ENCODE measurements at regions not wholly inside any gene's neighbourhood (a gene's known extent, or its start where the extent isn't known, plus 50 kb on each side); places are given as distances from the start of the nearest gene placed in this dataset.

GRCh38 chr7:110373859-110374258 is 717.1 kb upstream of the LRRN3 start:
- no peaks in the 10 kb centered on the region for H3K36me3 ChIP-seq (ENCODE audit: control insufficient read depth, insufficient read depth, low read length)
- no peaks in the 10 kb centered on the region for H4K20me1 ChIP-seq (ENCODE audit: control insufficient read depth, extremely low read depth, insufficient read depth, low read length)
- DNase-seq (ENCODE audit: low read depth in 2 of 2) = peak in 1 of 2 donors; percentile 12
- no peak overlapping the region for H3K9ac ChIP-seq (ENCODE audit: insufficient read depth, low read length)
- H3K27me3 ChIP-seq (ENCODE audit: control insufficient read depth, insufficient read depth, low read length) = no peaks in the 10 kb centered on the region
- TF ChIP-seq, protein P1, sequence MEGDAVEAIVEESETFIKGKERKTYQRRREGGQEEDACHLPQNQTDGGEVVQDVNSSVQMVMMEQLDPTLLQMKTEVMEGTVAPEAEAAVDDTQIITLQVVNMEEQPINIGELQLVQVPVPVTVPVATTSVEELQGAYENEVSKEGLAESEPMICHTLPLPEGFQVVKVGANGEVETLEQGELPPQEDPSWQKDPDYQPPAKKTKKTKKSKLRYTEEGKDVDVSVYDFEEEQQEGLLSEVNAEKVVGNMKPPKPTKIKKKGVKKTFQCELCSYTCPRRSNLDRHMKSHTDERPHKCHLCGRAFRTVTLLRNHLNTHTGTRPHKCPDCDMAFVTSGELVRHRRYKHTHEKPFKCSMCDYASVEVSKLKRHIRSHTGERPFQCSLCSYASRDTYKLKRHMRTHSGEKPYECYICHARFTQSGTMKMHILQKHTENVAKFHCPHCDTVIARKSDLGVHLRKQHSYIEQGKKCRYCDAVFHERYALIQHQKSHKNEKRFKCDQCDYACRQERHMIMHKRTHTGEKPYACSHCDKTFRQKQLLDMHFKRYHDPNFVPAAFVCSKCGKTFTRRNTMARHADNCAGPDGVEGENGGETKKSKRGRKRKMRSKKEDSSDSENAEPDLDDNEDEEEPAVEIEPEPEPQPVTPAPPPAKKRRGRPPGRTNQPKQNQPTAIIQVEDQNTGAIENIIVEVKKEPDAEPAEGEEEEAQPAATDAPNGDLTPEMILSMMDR (conservative IDR thresholded peaks at IDR 0.05 in 1 of 2, IDR thresholded peaks at IDR 0.05 in 1 of 2; ENCODE audit: low read depth in 1 of 2, low read length in 2 of 2) = no peak
- no peak for TF ChIP-seq EZH2 (IDR thresholded peaks at IDR 0.05; ENCODE audit: low read length, missing control alignments)
- no peak overlapping the region for H2AFZ ChIP-seq (ENCODE audit: low read length)
- H3K4me3 ChIP-seq (replicated peaks in 1 of 4; ENCODE audit: control extremely low read depth in 1 of 4, insufficient read depth in 1 of 4, low read depth in 3 of 4, low read length in 4 of 4) = no peak overlapping the region
- no peaks in the 10 kb centered on the region for H3K9me3 ChIP-seq (ENCODE audit: control insufficient read depth, insufficient read depth, low read depth, low read length)
- H3K4me1 ChIP-seq (ENCODE audit: control insufficient read depth, extremely low read depth, insufficient read depth, low read length) = no peaks in the 10 kb centered on the region
- no peak overlapping the region for H3K27ac ChIP-seq (ENCODE audit: insufficient read depth, low read length)
- no peaks in the 10 kb centered on the region for H3K79me2 ChIP-seq (ENCODE audit: control insufficient read depth, insufficient read depth, low read length)
- no peak overlapping the region for H3K4me2 ChIP-seq (ENCODE audit: extremely low read depth, insufficient read depth, low read length)

- TF ChIP-seq, protein P1 (conservative IDR thresholded peaks at IDR 0.05 in 1 of 2, IDR thresholded peaks at IDR 0.05 in 1 of 2; ENCODE audit: low read depth in 1 of 2, low read length in 2 of 2) = no peak
- TF ChIP-seq EZH2 (IDR thresholded peaks at IDR 0.05; ENCODE audit: low read length, missing control alignments) = no peak
- no peak overlapping the region for H3K9ac ChIP-seq (ENCODE audit: insufficient read depth, low read length)
- no peak overlapping the region for H3K4me2 ChIP-seq (ENCODE audit: extremely low read depth, insufficient read depth, low read length)
- no peak overlapping the region for H3K27ac ChIP-seq (ENCODE audit: insufficient read depth, low read length)
- H3K4me1 ChIP-seq (ENCODE audit: control insufficient read depth, extremely low read depth, insufficient read depth, low read length) = no peaks in the 10 kb centered on the region
- H3K9me3 ChIP-seq (ENCODE audit: control insufficient read depth, insufficient read depth, low read depth, low read length) = no peaks in the 10 kb centered on the region
- H4K20me1 ChIP-seq (ENCODE audit: control insufficient read depth, extremely low read depth, insufficient read depth, low read length) = no peaks in the 10 kb centered on the region
- DNase-seq (ENCODE audit: low read depth in 2 of 2) = no peak
- no peak overlapping the region for H3K4me3 ChIP-seq (replicated peaks in 1 of 4; ENCODE audit: control extremely low read depth in 1 of 4, insufficient read depth in 1 of 4, low read depth in 3 of 4, low read length in 4 of 4)
- H3K27me3 ChIP-seq (ENCODE audit: control insufficient read depth, insufficient read depth, low read length) = no peaks in the 10 kb centered on the region
- H2AFZ ChIP-seq (ENCODE audit: low read length) = no peak overlapping the region
- no peaks in the 10 kb centered on the region for H3K36me3 ChIP-seq (ENCODE audit: control insufficient read depth, insufficient read depth, low read length)
- H3K79me2 ChIP-seq (ENCODE audit: control insufficient read depth, insufficient read depth, low read length) = no peaks in the 10 kb centered on the region
Observed at GRCh38 chr7:110375068-110375467, 715.9 kb upstream of the LRRN3 start.

DNA sequence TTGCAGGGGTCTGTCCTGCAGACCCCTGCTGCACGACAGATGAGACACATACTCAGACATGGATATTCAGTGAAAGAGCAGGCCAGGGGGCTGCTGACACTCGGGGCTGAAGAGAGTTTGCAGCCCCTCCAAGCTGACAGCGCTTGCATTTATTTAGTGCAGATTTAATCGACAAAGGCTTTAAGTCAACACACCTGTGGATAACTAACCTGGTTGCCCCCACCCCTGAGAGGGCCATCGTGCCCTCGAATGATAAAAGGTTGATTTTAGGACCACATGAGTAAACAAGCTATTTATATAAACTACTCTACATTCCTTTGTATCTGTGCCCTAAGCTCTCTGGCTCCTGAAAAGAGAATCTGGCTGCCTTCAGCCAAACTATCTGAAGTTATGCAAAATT is 708.2 kb upstream of the LRRN3 start:
- TF ChIP-seq, protein P1 (conservative IDR thresholded peaks at IDR 0.05 in 1 of 2, IDR thresholded peaks at IDR 0.05 in 1 of 2; ENCODE audit: low read depth in 1 of 2, low read length in 2 of 2) = no peak
- no peak for TF ChIP-seq EZH2 (IDR thresholded peaks at IDR 0.05; ENCODE audit: low read length, missing control alignments)
- no peaks in the 10 kb centered on the region for H3K79me2 ChIP-seq (ENCODE audit: control insufficient read depth, insufficient read depth, low read length)
- H3K9me3 ChIP-seq (ENCODE audit: control insufficient read depth, insufficient read depth, low read depth, low read length) = no peaks in the 10 kb centered on the region
- no peaks in the 10 kb centered on the region for H3K4me1 ChIP-seq (ENCODE audit: control insufficient read depth, extremely low read depth, insufficient read depth, low read length)
- H2AFZ ChIP-seq (ENCODE audit: low read length) = no peak overlapping the region
- no peak overlapping the region for H3K9ac ChIP-seq (ENCODE audit: insufficient read depth, low read length)
- no peaks in the 10 kb centered on the region for H3K27me3 ChIP-seq (ENCODE audit: control insufficient read depth, insufficient read depth, low read length)
- no peak for DNase-seq (ENCODE audit: low read depth in 2 of 2)
- no peak overlapping the region for H3K27ac ChIP-seq (ENCODE audit: insufficient read depth, low read length)
- no peak overlapping the region for H3K4me3 ChIP-seq (replicated peaks in 1 of 4; ENCODE audit: control extremely low read depth in 1 of 4, insufficient read depth in 1 of 4, low read depth in 3 of 4, low read length in 4 of 4)
- no peaks in the 10 kb centered on the region for H4K20me1 ChIP-seq (ENCODE audit: control insufficient read depth, extremely low read depth, insufficient read depth, low read length)
- no peaks in the 10 kb centered on the region for H3K36me3 ChIP-seq (ENCODE audit: control insufficient read depth, insufficient read depth, low read length)
- no peak overlapping the region for H3K4me2 ChIP-seq (ENCODE audit: extremely low read depth, insufficient read depth, low read length)

Measured in fibroblast of lung (primary cell).